ENCODE measurements at regions not wholly inside any gene's neighbourhood (a gene's known extent, or its start where the extent isn't known, plus 50 kb on each side); places are given as distances from the start of the nearest gene placed in this dataset.
"Not testable (repeated sequence)": the region's sequence is repeated elsewhere in the genome, so short reads cannot be mapped to it uniquely, and the experiment has no call there.

DNA sequence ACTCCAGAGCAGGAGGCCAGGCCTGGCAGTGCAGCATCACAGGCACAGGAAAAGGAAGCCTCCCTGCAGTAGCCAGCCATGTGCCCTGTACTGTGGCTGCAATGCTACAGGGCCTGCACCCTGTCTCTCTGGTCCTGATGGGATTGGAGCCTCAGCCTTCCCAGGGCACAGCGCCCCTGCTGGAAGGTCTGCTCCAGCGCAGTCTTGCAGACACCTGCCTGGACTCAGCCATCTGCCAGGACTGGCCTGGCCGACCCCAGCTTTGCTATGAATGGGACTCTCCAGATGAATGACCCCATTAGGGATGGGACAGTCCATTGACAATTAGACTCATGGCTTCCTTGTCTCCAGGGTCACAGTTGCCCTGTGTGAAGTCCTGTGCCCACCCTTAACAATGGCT is 251.6 kb downstream of the ERMARD start:
- Histone ChIP-seq H3K4me1 (ENCODE audit: control insufficient read depth, insufficient read depth, low read depth, low read length) (no peaks in the 10 kb centered on the region), H2AFZ (ENCODE audit: low read depth, low read length) (no peak overlapping the region), H3K27me3 (ENCODE audit: control insufficient read depth in 1 of 2, insufficient read depth in 1 of 2, low read length in 2 of 2) (peaks cover 2 to 11% of the 10 kb centered on the region in 2 experiments), H3K4me2 (ENCODE audit: low read length, poor library complexity, severe bottlenecking) (no peak overlapping the region), H3K79me1 (replicated peaks; ENCODE audit: low read length, poor library complexity, severe bottlenecking) (no peaks in the 10 kb centered on the region), H3K9ac (ENCODE audit: low read length) (no peak overlapping the region), H4K91ac (ENCODE audit: low read length) (no peak overlapping the region), H3K9me3 (ENCODE audit: control insufficient read depth, low read length) (peaks cover 25% of the 10 kb centered on the region), H3K14ac (ENCODE audit: low read length in 2 of 2) (no peak overlapping the region), H2BK15ac (ENCODE audit: low read depth, poor library complexity, severe bottlenecking) (no peak overlapping the region), H3K18ac (ENCODE audit: low read depth in 1 of 2, low read length in 2 of 2) (no peak overlapping the region), H3K23ac (ENCODE audit: low read length in 2 of 2) (no peak overlapping the region), H2BK5ac (ENCODE audit: low read depth, low read length, poor library complexity, severe bottlenecking) (no peak overlapping the region), H2AK5ac (ENCODE audit: low read length, severe bottlenecking) (no peak overlapping the region), H3K4ac (ENCODE audit: low read depth in 1 of 2, low read length in 2 of 2) (no peak overlapping the region), H4K8ac (ENCODE audit: low read length) (no peak overlapping the region), H3K27ac (ENCODE audit: low read length, poor library complexity, severe bottlenecking) (no peak overlapping the region), H3K4me3 (ENCODE audit: insufficient read depth in 1 of 2, low read depth in 1 of 2, low read length in 2 of 2) (no peak overlapping the region), H2BK120ac (ENCODE audit: low read depth, low read length) (no peak overlapping the region), H2BK12ac (ENCODE audit: low read length in 2 of 2) (no peak overlapping the region), H3K36me3 (ENCODE audit: control insufficient read depth in 1 of 2, insufficient read depth in 2 of 2, low read depth in 1 of 2, low read length in 2 of 2) (no peaks in the 10 kb centered on the region)
- WGBS = 66% methylated on average over 3 of the region's 3 CpGs
- DNase-seq = no peak

DNA sequence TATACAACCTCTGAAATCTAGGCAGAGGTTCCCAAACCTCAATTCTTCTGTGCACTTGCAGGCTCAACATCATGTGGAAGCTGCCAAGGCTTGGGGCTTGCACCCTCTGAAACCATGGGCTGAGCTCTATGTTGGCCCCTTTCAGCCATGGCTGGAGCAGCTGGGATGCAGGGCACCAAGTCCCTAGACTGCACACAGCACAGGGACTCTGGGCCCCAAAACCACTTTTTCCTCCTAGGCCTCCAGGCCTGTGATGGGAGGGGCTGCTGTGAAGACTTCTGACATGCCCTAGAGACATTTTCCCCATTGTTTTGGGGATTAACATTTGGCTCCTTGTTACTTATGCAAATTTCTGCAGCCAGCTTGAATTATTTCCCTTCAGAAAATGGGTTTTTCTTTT is 250.4 kb downstream of the ERMARD start:
- H4K91ac ChIP-seq (ENCODE audit: low read length); H3K14ac ChIP-seq (ENCODE audit: low read length in 2 of 2); H2BK5ac ChIP-seq (ENCODE audit: low read depth, low read length, poor library complexity, severe bottlenecking); H4K8ac ChIP-seq (ENCODE audit: low read length); H2AK5ac ChIP-seq (ENCODE audit: low read length, severe bottlenecking); H3K4me2 ChIP-seq (ENCODE audit: low read length, poor library complexity, severe bottlenecking); H3K23ac ChIP-seq (ENCODE audit: low read length in 2 of 2); H3K4me1 ChIP-seq (ENCODE audit: control insufficient read depth, insufficient read depth, low read depth, low read length); H3K79me1 ChIP-seq (replicated peaks; ENCODE audit: low read length, poor library complexity, severe bottlenecking); H3K27ac ChIP-seq (ENCODE audit: low read length, poor library complexity, severe bottlenecking); H2BK120ac ChIP-seq (ENCODE audit: low read depth, low read length); H2AFZ ChIP-seq (ENCODE audit: low read depth, low read length); H3K36me3 ChIP-seq (ENCODE audit: control insufficient read depth in 1 of 2, insufficient read depth in 2 of 2, low read depth in 1 of 2, low read length in 2 of 2); DNase-seq; H3K4ac ChIP-seq (ENCODE audit: low read depth in 1 of 2, low read length in 2 of 2); H3K27me3 ChIP-seq (ENCODE audit: control insufficient read depth in 1 of 2, insufficient read depth in 1 of 2, low read length in 2 of 2); H2BK15ac ChIP-seq (ENCODE audit: low read depth, poor library complexity, severe bottlenecking); H2BK12ac ChIP-seq (ENCODE audit: low read length in 2 of 2); H3K18ac ChIP-seq (ENCODE audit: low read depth in 1 of 2, low read length in 2 of 2); H3K4me3 ChIP-seq (ENCODE audit: insufficient read depth in 1 of 2, low read depth in 1 of 2, low read length in 2 of 2); H3K9ac ChIP-seq (ENCODE audit: low read length): not testable (repeated sequence)
- H3K9me3 ChIP-seq (ENCODE audit: control insufficient read depth, low read length) = peaks cover 25% of the 10 kb centered on the region

DNA sequence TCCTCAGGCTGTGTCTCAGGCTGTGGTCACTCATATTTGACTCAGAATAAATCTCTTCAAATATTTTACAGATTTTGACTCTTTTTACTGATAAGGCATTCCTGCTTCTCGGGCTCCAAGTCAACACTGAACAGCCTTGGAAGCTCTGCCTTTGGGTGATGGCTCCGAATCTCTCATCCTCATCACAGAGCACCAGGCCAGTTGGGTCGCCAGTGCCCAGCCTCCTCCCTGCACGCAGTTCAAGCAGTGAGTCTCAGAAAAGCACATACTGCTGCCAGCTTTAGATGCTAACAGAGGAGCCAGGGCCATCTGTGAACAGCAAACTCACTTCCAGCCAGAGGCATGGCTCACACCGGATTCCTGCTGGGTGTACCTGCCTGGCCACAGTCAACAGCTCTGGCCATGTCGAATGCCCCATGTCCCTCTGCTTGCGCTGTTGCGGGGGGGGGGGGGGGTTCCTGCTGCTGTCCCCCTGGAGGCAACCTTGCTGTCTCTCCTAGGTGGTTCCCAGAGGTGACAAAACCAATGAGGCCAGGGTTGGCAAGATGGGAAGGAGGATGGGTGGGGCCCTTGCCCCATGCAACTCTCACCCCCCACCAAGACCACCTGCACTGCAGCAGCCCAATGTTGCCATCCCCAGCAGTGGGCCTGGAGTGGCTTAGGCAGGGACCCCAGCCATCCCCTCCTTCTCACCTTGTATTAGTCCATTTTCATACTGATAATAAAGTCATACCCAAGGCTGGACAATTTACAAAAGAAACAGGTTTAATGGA is 248.8 kb downstream of the ERMARD start:
- Histone ChIP-seq H3K4me1 (ENCODE audit: control insufficient read depth, insufficient read depth, low read depth, low read length) (no peaks in the 10 kb centered on the region), H3K9ac (ENCODE audit: low read length) (no peak overlapping the region), H3K79me1 (replicated peaks; ENCODE audit: low read length, poor library complexity, severe bottlenecking) (no peaks in the 10 kb centered on the region), H4K91ac (ENCODE audit: low read length) (no peak overlapping the region), H3K27me3 (ENCODE audit: control insufficient read depth in 1 of 2, insufficient read depth in 1 of 2, low read length in 2 of 2) (no peaks in the 10 kb centered on the region), H3K27ac (ENCODE audit: low read length, poor library complexity, severe bottlenecking) (no peak overlapping the region), H2AFZ (ENCODE audit: low read depth, low read length) (no peak overlapping the region), H3K14ac (ENCODE audit: low read length in 2 of 2) (no peak overlapping the region), H3K36me3 (ENCODE audit: control insufficient read depth in 1 of 2, insufficient read depth in 2 of 2, low read depth in 1 of 2, low read length in 2 of 2) (no peaks in the 10 kb centered on the region), H2BK15ac (ENCODE audit: low read depth, poor library complexity, severe bottlenecking) (no peak overlapping the region), H3K4ac (ENCODE audit: low read depth in 1 of 2, low read length in 2 of 2) (no peak overlapping the region), H3K4me2 (ENCODE audit: low read length, poor library complexity, severe bottlenecking) (no peak overlapping the region), H3K9me3 (ENCODE audit: control insufficient read depth, low read length) (peaks cover 23% of the 10 kb centered on the region), H3K4me3 (ENCODE audit: insufficient read depth in 1 of 2, low read depth in 1 of 2, low read length in 2 of 2) (no peak overlapping the region), H3K18ac (ENCODE audit: low read depth in 1 of 2, low read length in 2 of 2) (no peak overlapping the region), H2AK5ac (ENCODE audit: low read length, severe bottlenecking) (no peak overlapping the region), H2BK5ac (ENCODE audit: low read depth, low read length, poor library complexity, severe bottlenecking) (no peak overlapping the region), H3K23ac (ENCODE audit: low read length in 2 of 2) (no peak overlapping the region), H2BK120ac (ENCODE audit: low read depth, low read length) (no peak overlapping the region), H4K8ac (ENCODE audit: low read length) (no peak overlapping the region), H2BK12ac (ENCODE audit: low read length in 2 of 2) (no peak overlapping the region)
- WGBS = 84% methylated on average over 8 of the region's 8 CpGs
- DNase-seq = no peak

DNA sequence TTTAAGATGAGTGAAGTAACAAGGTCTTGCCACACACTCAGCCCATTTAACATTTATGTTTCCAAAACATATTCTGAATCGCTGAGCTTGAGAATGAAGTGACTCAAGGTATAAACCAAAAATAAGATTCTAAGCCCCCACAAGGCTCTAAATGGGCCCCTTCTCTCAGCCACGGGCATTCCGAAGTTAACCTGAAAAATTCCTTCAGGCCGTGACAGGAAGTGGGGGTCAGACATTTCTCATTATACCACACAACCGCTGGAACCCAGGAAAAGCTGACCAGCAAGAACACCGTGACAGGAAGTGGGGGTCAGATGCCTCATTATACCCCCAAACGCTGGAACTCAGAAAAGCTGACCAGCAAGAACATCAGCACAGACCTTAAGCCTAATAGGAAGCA is 247.9 kb downstream of the ERMARD start:
- H3K23ac ChIP-seq (ENCODE audit: low read length in 2 of 2) = no peak overlapping the region
- H3K36me3 ChIP-seq (ENCODE audit: control insufficient read depth in 1 of 2, insufficient read depth in 2 of 2, low read depth in 1 of 2, low read length in 2 of 2) = no peaks in the 10 kb centered on the region
- H3K4me3 ChIP-seq (ENCODE audit: insufficient read depth in 1 of 2, low read depth in 1 of 2, low read length in 2 of 2) = no peak overlapping the region
- no peaks in the 10 kb centered on the region for H3K27me3 ChIP-seq (ENCODE audit: control insufficient read depth in 1 of 2, insufficient read depth in 1 of 2, low read length in 2 of 2)
- no peak overlapping the region for H2BK120ac ChIP-seq (ENCODE audit: low read depth, low read length)
- H2BK12ac ChIP-seq (ENCODE audit: low read length in 2 of 2) = no peak overlapping the region
- no peak overlapping the region for H3K4me2 ChIP-seq (ENCODE audit: low read length, poor library complexity, severe bottlenecking)
- no peak overlapping the region for H3K4ac ChIP-seq (ENCODE audit: low read depth in 1 of 2, low read length in 2 of 2)
- no peak overlapping the region for H4K91ac ChIP-seq (ENCODE audit: low read length)
- H2BK15ac ChIP-seq (ENCODE audit: low read depth, poor library complexity, severe bottlenecking) = no peak overlapping the region
- H2AFZ ChIP-seq (ENCODE audit: low read depth, low read length) = no peak overlapping the region
- peaks cover 19% of the 10 kb centered on the region for H3K9me3 ChIP-seq (ENCODE audit: control insufficient read depth, low read length)
- H2AK5ac ChIP-seq (ENCODE audit: low read length, severe bottlenecking) = no peak overlapping the region
- no peaks in the 10 kb centered on the region for H3K4me1 ChIP-seq (ENCODE audit: control insufficient read depth, insufficient read depth, low read depth, low read length)
- no peaks in the 10 kb centered on the region for H3K79me1 ChIP-seq (replicated peaks; ENCODE audit: low read length, poor library complexity, severe bottlenecking)
- no peak overlapping the region for H3K14ac ChIP-seq (ENCODE audit: low read length in 2 of 2)
- WGBS = 49% methylated on average over 7 of the region's 7 CpGs
- H3K9ac ChIP-seq (ENCODE audit: low read length) = no peak overlapping the region
- no peak overlapping the region for H4K8ac ChIP-seq (ENCODE audit: low read length)
- no peak overlapping the region for H3K18ac ChIP-seq (ENCODE audit: low read depth in 1 of 2, low read length in 2 of 2)
- no peak for DNase-seq
- no peak overlapping the region for H2BK5ac ChIP-seq (ENCODE audit: low read depth, low read length, poor library complexity, severe bottlenecking)
- no peak overlapping the region for H3K27ac ChIP-seq (ENCODE audit: low read length, poor library complexity, severe bottlenecking)

All from mesenchymal stem cell (in vitro differentiated cells and primary cell).